HG02610 (cell line): ENCODE measurements at regions not wholly inside any gene's neighbourhood (a gene's known extent, or its start where the extent isn't known, plus 50 kb on each side); places are given as distances from the start of the nearest gene placed in this dataset.
"Not testable (repeated sequence)": the region's sequence is repeated elsewhere in the genome, so short reads cannot be mapped to it uniquely, and the experiment has no call there.

Experiments used
- ATAC-seq: cut with Tn5 transposase; IDR thresholded peaks from one replicate; pipeline ENCODE4 v1.9.1; 2021; ENCODE audit warnings: mild to moderate bottlenecking, moderate library complexity; ENCODE audit not compliant: unreplicated experiment

DNA sequence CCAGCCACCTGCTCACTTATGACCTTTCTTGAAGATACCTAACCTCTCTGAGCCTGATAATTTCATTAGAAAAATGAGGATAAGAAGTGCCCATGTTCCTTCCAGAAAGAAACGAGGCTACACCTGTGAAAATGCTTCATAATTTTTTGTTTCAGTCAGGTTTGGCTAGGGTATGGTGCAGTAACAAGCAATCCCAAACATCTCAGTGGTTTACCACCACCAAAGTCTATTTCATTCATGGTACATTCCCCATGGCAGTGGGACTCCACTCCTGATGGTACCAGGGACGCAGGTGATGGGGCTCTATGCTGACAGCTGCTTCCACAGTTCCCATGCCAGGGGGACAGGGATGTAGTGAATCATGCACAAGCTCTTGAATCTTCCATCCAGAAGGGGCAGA is 147.6 kb upstream of the CES5A start:
- no peak for ATAC-seq

DNA sequence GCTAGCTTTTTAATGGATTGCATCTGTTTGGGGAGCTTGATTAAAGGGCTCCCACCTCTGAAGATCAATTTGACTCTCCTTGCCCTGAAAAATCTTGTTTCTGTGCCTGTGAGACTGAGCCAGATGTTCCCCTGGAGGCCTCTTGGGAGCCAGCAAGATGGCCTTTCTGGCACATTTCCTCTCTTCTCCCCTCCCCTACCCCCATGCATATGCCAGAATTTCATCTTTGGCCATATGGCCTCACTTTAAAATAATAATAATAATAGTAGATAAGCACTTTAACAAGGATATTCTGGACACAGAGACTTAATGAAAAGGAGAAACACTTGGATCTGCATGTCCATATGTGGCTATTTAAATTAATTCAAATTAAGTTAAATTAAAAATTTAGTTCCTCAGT is 144.1 kb upstream of the CES5A start:
- ATAC-seq, result no peak

DNA sequence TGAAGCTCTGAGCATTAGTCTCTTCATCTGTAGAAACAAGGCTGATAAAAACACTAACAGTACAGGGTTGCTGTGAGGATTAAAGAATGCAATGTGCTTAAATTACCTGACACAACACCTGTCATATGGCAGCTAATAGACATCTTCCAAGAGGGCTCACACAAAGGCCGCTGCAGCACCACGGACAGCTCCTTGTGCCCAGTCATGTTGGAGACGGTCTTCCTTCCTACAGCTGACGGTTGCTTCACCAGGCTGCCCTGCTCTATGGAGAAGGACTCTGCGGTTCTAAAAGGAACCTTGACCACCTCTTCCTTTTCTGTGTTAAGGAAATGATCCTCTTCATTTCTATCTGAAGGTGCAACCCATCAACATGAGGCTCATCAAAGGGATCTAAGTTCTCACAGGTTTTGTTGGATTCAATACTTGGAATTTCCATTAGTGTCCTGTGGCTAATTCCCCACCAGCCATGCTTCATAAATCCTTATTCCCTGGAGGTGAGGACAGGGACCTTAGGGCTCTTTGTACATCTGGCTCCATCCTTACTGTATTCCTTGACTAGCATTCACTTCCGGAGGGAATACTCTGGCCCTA is 138.9 kb upstream of the CES5A start:
- no peak for ATAC-seq

DNA sequence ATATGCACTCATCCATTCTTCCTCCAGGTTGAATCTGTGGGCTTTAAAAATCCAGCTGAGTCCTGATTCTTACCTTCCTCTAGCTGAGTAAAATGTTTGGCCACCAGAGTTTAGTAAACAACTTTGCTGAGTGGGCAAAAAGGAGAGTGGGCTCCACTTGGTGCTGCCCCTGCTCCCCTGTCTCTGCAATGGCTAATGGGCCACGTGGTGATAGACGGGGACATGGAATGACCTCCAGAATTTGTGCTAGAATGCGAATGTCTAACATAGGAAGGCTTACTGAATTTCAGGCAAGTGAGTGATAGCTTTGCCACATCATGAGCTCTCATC is 137.3 kb upstream of the CES5A start:
- ATAC-seq, result no peak

GRCh38 chr16:56011808-56012481 is 136.8 kb upstream of the CES5A start:
- ATAC-seq, result no peak

GRCh38 chr16:56005958-56006357 is 130.8 kb upstream of the CES5A start:
- no peak for ATAC-seq

DNA sequence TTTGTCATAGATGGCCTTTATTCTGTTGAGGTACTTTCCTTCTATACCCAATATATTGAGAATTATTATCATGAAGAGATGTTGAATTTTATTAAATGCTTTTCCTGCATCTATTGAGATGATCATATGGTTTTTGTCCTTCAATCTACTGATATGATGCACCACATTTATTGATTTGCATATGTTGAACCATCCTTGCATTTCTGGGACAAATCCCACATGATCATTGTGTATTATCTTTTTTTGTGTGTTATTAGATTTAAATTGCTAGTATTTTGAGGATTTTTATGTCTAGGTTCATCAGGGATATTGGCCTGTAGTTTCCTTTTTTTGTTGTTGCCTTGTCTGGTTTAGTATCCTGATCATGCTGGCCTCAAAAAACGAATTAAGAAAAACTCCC is 124.5 kb upstream of the CES5A start:
- ATAC-seq, result no peak

DNA sequence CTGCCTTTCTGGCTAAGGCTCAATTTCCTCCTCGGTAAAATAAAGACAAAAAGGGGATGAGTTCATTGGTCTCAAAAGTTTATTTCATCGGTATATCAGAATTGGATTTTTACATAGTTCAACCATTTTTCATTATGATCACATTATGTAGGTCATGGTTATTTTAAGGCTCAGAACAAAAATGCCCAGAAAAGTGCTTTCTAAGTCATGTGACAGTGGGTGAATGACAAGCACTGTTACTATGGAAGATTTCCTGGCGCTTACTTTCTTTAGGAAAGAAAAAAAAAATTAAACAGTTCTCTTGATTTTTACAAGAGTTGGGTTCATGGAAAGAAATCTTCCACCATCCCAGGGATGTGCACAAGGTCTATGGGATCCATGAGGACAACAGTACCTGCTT is 117.9 kb upstream of the CES5A start:
- ATAC-seq, result no peak

- ATAC-seq, result no peak
Observed at GRCh38 chr16:55992551-55992950, 117.4 kb upstream of the CES5A start.

- ATAC-seq, result no peak
Observed at GRCh38 chr16:55991843-55992242, 116.7 kb upstream of the CES5A start.

- ATAC-seq, result no peak
Observed at GRCh38 chr16:55989569-55989907, 114.4 kb upstream of the CES5A start.

GRCh38 chr16:55988850-55989568 is 113.8 kb upstream of the CES5A start:
- not testable (repeated sequence) for ATAC-seq

DNA sequence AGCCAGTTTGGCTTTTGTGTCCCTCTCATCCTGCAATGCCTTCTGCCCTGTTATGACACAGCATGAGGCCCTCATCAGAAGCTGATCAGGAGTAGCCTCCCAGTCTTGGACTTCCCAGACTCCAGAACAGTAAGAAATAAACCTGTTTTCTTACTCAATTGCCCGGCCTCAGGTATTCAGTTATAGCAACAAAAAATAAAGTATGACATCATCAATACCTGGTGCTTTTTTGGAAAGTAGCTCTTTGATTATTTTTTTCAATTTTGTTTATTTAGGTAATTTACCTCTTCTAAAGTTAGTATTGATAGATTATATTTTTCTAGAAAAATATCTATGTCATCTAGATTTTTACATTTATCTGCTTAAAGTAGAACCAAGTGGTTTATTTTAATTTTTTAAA is 112.8 kb upstream of the CES5A start:
- no peak for ATAC-seq

DNA sequence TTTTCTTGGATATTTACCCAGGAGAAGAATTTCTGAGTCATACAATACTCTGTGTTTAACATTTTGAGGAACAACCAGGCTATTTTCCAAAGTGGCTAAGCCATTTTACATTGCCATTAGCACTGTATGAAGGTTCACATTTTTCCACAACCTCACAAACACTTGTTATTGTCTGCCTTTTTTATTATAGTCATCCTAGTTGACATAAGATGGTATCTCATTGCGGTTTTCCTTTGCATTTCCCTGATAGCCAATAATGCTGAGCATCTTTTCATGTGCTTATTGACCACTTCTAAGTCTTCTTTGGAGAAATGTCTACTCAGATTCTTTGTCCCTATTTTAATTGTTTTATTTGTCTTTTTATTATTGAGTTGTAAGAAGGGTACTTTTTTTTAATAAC is 107.4 kb upstream of the CES5A start:
- ATAC-seq, result no peak

GRCh38 chr16:55981557-55981956 is 106.4 kb upstream of the CES5A start:
- ATAC-seq, result no peak

DNA sequence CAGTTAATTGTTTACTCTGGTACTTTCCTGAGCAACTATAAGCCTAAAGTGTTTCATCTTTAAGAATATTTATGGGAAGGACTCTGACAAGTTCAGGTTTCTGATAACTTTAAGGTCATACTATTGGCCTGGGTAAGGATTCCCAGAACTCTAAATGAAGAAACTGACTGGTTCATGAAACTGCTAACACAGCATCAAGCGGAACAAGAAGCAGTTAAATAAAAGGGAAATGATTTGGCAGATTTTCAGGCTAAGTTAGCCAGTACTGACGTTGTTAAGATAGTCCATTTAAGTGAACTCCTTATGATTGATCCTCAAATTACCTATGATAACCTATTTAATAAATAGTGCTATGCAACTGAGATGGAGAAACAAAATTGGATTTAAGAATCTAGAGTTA is 101.6 kb upstream of the CES5A start:
- no peak for ATAC-seq

DNA sequence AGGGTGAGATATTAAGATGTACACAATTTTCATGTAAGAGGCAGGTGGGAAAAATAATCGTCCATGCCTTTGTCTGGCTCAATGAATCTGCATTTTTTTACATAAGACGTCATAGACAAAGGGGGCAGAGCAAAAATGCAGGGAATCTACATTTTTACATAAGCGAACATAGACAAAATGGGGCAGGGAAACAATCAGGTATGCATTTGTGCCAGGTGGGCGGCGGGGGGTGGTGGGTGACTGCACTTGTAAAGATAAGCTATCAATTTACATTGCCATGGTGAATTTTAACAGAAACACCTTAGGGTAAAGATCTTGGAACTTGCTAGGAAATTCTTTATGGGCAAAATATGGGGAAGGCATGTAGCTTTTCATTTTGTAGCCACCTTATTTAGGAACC is 96.3 kb upstream of the CES5A start:
- no peak for ATAC-seq

- no peak for ATAC-seq
Observed at GRCh38 chr16:55968221-55968620, 93.0 kb upstream of the CES5A start.

- no peak for ATAC-seq
Observed at GRCh38 chr16:55964923-55965475, 89.8 kb upstream of the CES5A start.

- ATAC-seq, result no peak
Observed at GRCh38 chr16:55955845-55956244, 80.7 kb upstream of the CES5A start.

GRCh38 chr16:55955424-55955823 is 80.3 kb upstream of the CES5A start:
- ATAC-seq, result no peak

GRCh38 chr16:55954906-55955305 is 79.7 kb upstream of the CES5A start:
- no peak for ATAC-seq
